Epithelial cell of proximal tubule (primary cell): ENCODE measurements at regions not wholly inside any gene's neighbourhood (a gene's known extent, or its start where the extent isn't known, plus 50 kb on each side); places are given as distances from the start of the nearest gene placed in this dataset.

Experiments used
- DNase-seq: peaks from one replicate; pipeline ENCODE4 v3.0.0-alpha.2; 2011; ENCODE audit warnings: low read depth
- H3K4me3 ChIP-seq: 2 replicates; pipeline ENCODE4 v1.5.1; 2011; ENCODE audit warnings: low read depth, mild to moderate bottlenecking, low read length
- CTCF ChIP-seq: conservative IDR thresholded peaks from 2 replicates; pipeline ENCODE4 v1.5.1; 2012; ENCODE audit warnings: low read depth, mild to moderate bottlenecking, low read length

- TF ChIP-seq CTCF = no peak
- H3K4me3 ChIP-seq = no peak overlapping the region
- no peak for DNase-seq
Observed at GRCh38 chr6:44700422-44700821, 312.9 kb downstream of the CDC5L start.

- DNase-seq = no peak
- H3K4me3 ChIP-seq = no peak overlapping the region
- no peak for TF ChIP-seq CTCF
Observed at GRCh38 chr6:44701038-44701636, 313.6 kb downstream of the CDC5L start.

GRCh38 chr6:44701637-44702101, 314.2 kb downstream of the CDC5L start:
- H3K4me3 ChIP-seq = no peak overlapping the region
- TF ChIP-seq CTCF = no peak
- no peak for DNase-seq

- TF ChIP-seq CTCF = no peak
- H3K4me3 ChIP-seq = no peak overlapping the region
- DNase-seq = no peak
Observed at GRCh38 chr6:44702292-44702691, 314.8 kb downstream of the CDC5L start.

- TF ChIP-seq CTCF = no peak
- H3K4me3 ChIP-seq = no peak overlapping the region
- DNase-seq = no peak
Observed at GRCh38 chr6:44704240-44705150, 317.0 kb downstream of the CDC5L start.

- no peak for TF ChIP-seq CTCF
- no peak overlapping the region for H3K4me3 ChIP-seq
- DNase-seq = no peak
Observed at GRCh38 chr6:44705596-44705995, 318.1 kb downstream of the CDC5L start.

GRCh38 chr6:44706011-44706410, 318.5 kb downstream of the CDC5L start:
- no peak for TF ChIP-seq CTCF
- DNase-seq = no peak
- H3K4me3 ChIP-seq = no peak overlapping the region
